Glutamatergic neuron (in vitro differentiated cells): ENCODE measurements at regions not wholly inside any gene's neighbourhood (a gene's known extent, or its start where the extent isn't known, plus 50 kb on each side); places are given as distances from the start of the nearest gene placed in this dataset.

Experiments
- DNase-seq: peaks from one replicate; pipeline ENCODE4 v3.0.0; 2022
- H3K27ac Mint-ChIP-seq: one replicate; pipeline ENCODE4 v1.8.0; 2020; ENCODE audit warnings: mild to moderate bottlenecking, mixed read lengths, inconsistent platforms; ENCODE audit not compliant: unreplicated experiment
- H3K27me3 Mint-ChIP-seq: one replicate; pipeline ENCODE4 v1.8.0; 2020; ENCODE audit warnings: mild to moderate bottlenecking, moderate library complexity, mixed read lengths, inconsistent platforms; ENCODE audit not compliant: unreplicated experiment
- H3K36me3 Mint-ChIP-seq: one replicate; pipeline ENCODE4 v1.8.0; 2020; ENCODE audit warnings: mild to moderate bottlenecking, mixed read lengths, inconsistent platforms; ENCODE audit not compliant: unreplicated experiment
- H3K4me1 Mint-ChIP-seq: one replicate; pipeline ENCODE4 v1.8.0; 2020; ENCODE audit warnings: mild to moderate bottlenecking, low read depth, mixed read lengths, inconsistent platforms; ENCODE audit not compliant: unreplicated experiment
- H3K4me3 Mint-ChIP-seq: one replicate; pipeline ENCODE4 v1.8.0; 2020; ENCODE audit warnings: mild to moderate bottlenecking, mixed read lengths, inconsistent platforms; ENCODE audit not compliant: unreplicated experiment
- H3K9me3 Mint-ChIP-seq: one replicate; pipeline ENCODE4 v1.8.0; 2020; ENCODE audit warnings: mild to moderate bottlenecking, moderate library complexity, mixed read lengths, inconsistent platforms; ENCODE audit not compliant: unreplicated experiment
- TF ChIP-seq, protein P1 (sequence below): fragments of 200-600 bp; sonication (generic); IDR thresholded peaks from one replicate; pipeline ENCODE4 v1.5.0; 2021; ENCODE audit not compliant: partially characterized antibody, unreplicated experiment

DNA sequence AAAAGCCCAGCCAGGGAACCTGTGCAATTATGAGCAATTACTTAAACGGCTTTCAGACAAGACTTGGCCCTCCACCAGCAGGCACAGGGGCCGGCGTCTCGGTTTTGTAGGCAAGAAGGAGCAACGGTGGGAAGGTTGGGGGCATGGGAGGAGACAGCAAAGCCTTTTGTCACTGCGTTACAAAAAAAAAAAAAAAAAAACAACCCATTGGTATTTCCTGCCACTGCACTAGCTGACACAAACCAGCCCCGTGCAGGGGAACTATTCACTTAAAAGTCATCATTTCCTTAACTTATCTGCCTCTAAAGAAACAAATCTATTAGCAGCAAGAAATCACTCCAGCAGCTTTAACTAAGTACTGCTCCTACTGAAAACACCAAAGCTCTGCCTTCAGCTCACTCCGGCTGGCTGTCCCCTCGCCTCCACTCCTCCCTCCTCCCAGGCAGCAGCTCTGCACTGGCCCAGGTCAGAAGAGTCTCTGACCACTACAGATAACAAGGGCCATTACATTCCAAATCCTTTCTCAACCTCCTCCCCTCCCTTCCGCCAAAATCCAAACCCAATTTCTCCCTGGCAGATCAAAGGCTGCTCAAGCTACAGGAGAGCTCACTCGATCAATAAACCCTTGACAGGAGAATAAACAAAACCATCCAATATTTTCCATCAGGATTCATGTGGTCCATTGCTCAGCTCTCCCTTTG, 105.2 kb upstream of the CDKN3 start:
- Mint-ChIP-seq H3K27ac (no peak overlapping the region), H3K9me3 (no peaks in the 10 kb centered on the region), H3K27me3 (no peaks in the 10 kb centered on the region), H3K36me3 (no peaks in the 10 kb centered on the region), H3K4me1 (peaks cover 1% of the 10 kb centered on the region), H3K4me3 (no peak overlapping the region)
- TF ChIP-seq, protein P1, sequence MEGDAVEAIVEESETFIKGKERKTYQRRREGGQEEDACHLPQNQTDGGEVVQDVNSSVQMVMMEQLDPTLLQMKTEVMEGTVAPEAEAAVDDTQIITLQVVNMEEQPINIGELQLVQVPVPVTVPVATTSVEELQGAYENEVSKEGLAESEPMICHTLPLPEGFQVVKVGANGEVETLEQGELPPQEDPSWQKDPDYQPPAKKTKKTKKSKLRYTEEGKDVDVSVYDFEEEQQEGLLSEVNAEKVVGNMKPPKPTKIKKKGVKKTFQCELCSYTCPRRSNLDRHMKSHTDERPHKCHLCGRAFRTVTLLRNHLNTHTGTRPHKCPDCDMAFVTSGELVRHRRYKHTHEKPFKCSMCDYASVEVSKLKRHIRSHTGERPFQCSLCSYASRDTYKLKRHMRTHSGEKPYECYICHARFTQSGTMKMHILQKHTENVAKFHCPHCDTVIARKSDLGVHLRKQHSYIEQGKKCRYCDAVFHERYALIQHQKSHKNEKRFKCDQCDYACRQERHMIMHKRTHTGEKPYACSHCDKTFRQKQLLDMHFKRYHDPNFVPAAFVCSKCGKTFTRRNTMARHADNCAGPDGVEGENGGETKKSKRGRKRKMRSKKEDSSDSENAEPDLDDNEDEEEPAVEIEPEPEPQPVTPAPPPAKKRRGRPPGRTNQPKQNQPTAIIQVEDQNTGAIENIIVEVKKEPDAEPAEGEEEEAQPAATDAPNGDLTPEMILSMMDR, result no peak
- no peak for DNase-seq

DNA sequence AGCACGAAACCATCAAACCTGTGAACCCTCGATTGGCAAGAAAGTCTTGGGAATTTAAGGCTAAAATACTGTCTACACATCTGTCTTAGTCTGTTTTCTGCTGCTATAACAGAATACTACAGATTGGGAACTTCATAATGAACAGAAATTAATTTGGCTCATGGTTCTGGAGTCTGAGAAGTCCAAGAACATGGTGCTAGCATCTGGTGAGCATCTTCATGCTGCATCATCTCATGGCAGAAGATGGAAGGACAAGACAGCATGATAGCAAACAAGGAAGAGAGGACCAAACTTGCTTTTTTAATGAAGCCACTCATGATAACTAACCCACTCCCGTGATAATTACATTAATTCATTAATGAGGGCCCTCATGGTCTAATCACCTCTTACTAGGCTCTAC, 102.0 kb upstream of the CDKN3 start:
- no peaks in the 10 kb centered on the region for H3K27me3 Mint-ChIP-seq
- H3K36me3 Mint-ChIP-seq, result no peaks in the 10 kb centered on the region
- H3K4me3 Mint-ChIP-seq, result no peak overlapping the region
- no peaks in the 10 kb centered on the region for H3K9me3 Mint-ChIP-seq
- no peak overlapping the region for H3K27ac Mint-ChIP-seq
- TF ChIP-seq, protein P1, result no peak
- no peak for DNase-seq
- H3K4me1 Mint-ChIP-seq, result peaks cover 1% of the 10 kb centered on the region

DNA sequence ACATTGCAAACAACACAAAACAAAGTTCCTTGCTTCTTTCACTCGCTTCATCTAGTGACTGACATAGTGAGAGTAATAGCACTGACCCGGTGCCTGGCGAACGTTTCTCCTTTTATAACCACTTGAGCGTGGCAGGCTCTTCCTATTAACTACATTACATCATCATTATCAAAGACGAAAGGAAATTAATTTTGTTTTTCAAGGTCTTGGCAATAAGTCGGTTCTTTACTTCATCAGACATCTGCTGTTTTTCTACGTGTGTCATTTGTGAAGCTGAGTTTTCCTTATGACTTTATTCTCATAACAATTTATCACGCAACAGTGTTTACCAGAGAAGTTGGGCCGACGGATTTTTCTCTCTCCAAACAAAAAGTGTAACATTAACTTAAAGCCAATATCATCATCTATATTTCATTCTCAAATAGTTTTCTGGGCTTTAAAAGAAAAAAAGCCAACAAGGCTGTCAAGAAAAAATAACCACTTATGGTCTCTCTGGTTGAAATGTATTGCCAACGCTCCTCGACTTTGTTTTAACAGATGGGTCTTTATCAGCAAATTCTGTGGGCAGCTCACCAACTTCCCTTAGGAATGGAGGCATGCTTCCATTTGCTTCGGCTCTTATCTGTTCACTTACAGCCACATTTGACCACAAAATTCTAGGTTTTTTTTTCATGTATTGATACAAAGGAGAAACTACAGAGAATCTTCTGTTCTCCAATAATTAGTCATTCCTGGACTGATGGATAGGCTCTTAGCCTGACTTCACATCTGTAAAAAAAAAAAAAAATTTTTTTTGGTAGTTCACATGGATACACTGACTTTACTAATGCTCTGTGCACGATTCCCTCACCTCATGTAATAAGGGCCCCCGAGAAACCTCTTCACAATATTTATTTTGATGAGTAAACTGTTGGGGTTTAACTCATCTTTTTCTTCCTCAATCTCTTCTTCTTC, 97.1 kb upstream of the CDKN3 start:
- no peak for DNase-seq
- Mint-ChIP-seq H3K4me3 (no peak overlapping the region), H3K9me3 (no peaks in the 10 kb centered on the region), H3K27ac (no peak overlapping the region), H3K27me3 (peaks cover 2% of the 10 kb centered on the region), H3K36me3 (no peaks in the 10 kb centered on the region), H3K4me1 (no peaks in the 10 kb centered on the region)
- TF ChIP-seq, protein P1, result no peak

DNA sequence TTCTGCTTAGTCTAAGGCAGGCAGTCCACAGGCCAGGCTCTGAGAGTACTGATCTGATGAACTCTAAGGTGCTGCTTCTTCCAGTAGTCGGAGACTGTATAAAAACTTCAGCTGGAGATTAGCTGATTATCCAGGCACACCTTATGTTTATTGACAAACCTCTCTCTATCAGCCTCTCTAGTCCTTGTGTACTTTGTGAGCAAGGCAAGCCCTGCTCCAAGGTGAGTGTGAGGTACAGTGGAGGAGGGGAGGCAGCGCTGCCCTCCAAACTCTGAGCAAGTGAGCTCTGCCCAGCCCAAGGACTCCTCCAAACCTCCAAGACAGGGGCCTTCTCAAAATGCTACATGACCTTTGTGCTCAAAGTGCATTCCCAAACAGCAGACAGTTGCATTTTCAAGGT, 95.9 kb upstream of the CDKN3 start:
- no peaks in the 10 kb centered on the region for H3K9me3 Mint-ChIP-seq
- TF ChIP-seq, protein P1, result no peak
- H3K4me3 Mint-ChIP-seq, result no peak overlapping the region
- no peaks in the 10 kb centered on the region for H3K4me1 Mint-ChIP-seq
- peaks cover 2% of the 10 kb centered on the region for H3K27me3 Mint-ChIP-seq
- no peak for DNase-seq
- H3K27ac Mint-ChIP-seq, result no peak overlapping the region
- H3K36me3 Mint-ChIP-seq, result no peaks in the 10 kb centered on the region

DNA sequence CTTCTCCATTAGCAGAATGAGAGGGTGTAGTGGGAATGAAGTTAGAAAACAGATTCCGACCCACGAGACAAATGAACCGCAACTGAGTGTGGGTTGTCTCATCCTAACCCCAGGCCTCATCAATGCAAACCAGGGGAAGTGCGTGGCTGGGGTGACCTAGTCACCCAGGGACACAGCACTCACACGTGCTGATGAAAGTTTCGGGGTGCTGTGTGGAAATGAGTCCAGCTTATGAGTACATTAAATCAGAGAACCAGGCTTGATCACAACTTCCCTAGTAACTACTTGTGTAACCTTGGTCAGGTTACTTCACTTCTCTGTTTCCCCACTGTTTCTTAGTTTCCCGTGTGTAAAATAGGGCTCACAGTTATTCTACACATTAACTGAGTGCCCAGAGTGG, 95.4 kb upstream of the CDKN3 start:
- Mint-ChIP-seq H3K9me3 (no peaks in the 10 kb centered on the region), H3K4me3 (no peak overlapping the region), H3K4me1 (no peaks in the 10 kb centered on the region), H3K27ac (no peak overlapping the region), H3K36me3 (no peaks in the 10 kb centered on the region), H3K27me3 (peaks cover 2% of the 10 kb centered on the region)
- DNase-seq, result no peak
- TF ChIP-seq, protein P1, result no peak
